ES-I3 (cell line): ENCODE measurements at regions not wholly inside any gene's neighbourhood (a gene's known extent, or its start where the extent isn't known, plus 50 kb on each side); places are given as distances from the start of the nearest gene placed in this dataset.

ENCODE experiments used
- H3K36me3 ChIP-seq: 2 replicates; pipeline ENCODE4 v1.6.1; 2013; ENCODE audit warnings: mild to moderate bottlenecking, low read length, control low read depth, moderate library complexity; ENCODE audit not compliant: insufficient read depth
- H3K4me1 ChIP-seq: 2 replicates; pipeline ENCODE4 v1.6.1; 2013; ENCODE audit warnings: mild to moderate bottlenecking, control low read depth, low read length; ENCODE audit not compliant: insufficient read depth
- H3K9ac ChIP-seq: 2 replicates; pipeline ENCODE4 v1.6.1; 2013; ENCODE audit warnings: low read depth, mild to moderate bottlenecking, low read length, moderate library complexity
- H3K9me3 ChIP-seq: 2 replicates; pipeline ENCODE4 v1.6.1; 2013; ENCODE audit warnings: mild to moderate bottlenecking, low read length, moderate library complexity; ENCODE audit not compliant: control insufficient read depth, insufficient read depth

- no peaks in the 10 kb centered on the region for H3K4me1 ChIP-seq
- no peak overlapping the region for H3K9ac ChIP-seq
- no peaks in the 10 kb centered on the region for H3K9me3 ChIP-seq
- no peaks in the 10 kb centered on the region for H3K36me3 ChIP-seq
Observed at GRCh38 chr9:7338586-7339281, 460.8 kb downstream of the DMAC1 start.

GRCh38 chr9:7336356-7337065 lies 463.1 kb downstream of the DMAC1 start:
- Histone ChIP-seq H3K9ac (no peak overlapping the region), H3K9me3 (no peaks in the 10 kb centered on the region), H3K36me3 (no peaks in the 10 kb centered on the region), H3K4me1 (no peaks in the 10 kb centered on the region)

DNA sequence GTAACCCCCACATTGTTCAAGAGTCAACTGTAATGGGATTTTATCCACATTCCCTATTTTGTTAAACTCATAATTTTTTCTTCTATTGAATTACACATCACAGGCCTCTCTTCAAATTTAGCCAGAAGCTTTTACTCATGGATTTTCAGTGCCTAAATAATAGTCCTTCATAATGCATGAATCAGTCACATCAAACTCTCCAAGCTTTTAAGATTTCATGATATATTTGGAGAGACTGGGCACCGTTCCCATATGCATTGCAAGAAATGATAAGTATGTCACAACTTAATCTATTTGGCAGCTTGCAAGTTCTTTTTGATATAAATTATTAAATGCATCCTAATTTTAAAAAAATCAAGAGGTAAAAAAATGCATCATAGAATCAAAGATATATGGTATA lies 465.9 kb downstream of the DMAC1 start:
- Histone ChIP-seq H3K9me3 (no peaks in the 10 kb centered on the region), H3K4me1 (no peaks in the 10 kb centered on the region), H3K9ac (no peak overlapping the region), H3K36me3 (no peaks in the 10 kb centered on the region)

DNA sequence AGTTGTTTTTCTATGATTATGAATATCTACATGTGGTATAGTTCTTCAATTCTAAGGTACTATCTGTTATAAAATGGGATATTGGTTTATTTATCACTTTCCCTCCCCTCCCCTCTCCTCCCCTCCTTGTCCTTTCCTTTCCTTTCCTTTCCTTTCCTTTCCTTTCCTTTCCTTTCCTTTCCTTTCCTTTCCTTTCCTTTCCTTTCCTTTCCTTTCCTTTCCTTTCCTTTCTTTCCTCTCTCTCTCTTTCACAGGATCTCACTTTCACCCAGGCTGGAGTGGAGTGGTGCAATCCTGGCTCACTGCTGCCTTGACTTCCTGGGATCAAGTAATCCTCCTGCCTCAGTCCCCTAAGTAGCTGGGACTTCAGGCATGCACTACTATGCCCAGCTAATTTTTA lies 466.8 kb downstream of the DMAC1 start:
- no peak overlapping the region for H3K9ac ChIP-seq
- no peaks in the 10 kb centered on the region for H3K4me1 ChIP-seq
- no peaks in the 10 kb centered on the region for H3K36me3 ChIP-seq
- H3K9me3 ChIP-seq = no peaks in the 10 kb centered on the region

- H3K4me1 ChIP-seq = no peaks in the 10 kb centered on the region
- H3K9me3 ChIP-seq = no peaks in the 10 kb centered on the region
- no peak overlapping the region for H3K9ac ChIP-seq
- no peaks in the 10 kb centered on the region for H3K36me3 ChIP-seq
Observed at GRCh38 chr9:7328453-7328852, 471.1 kb downstream of the DMAC1 start.

- Histone ChIP-seq H3K36me3 (no peaks in the 10 kb centered on the region), H3K9me3 (no peaks in the 10 kb centered on the region), H3K4me1 (no peaks in the 10 kb centered on the region), H3K9ac (no peak overlapping the region)
Observed at GRCh38 chr9:7325995-7326394, 473.6 kb downstream of the DMAC1 start.

GRCh38 chr9:7324152-7324598 lies 475.4 kb downstream of the DMAC1 start:
- Histone ChIP-seq H3K36me3 (no peaks in the 10 kb centered on the region), H3K9me3 (no peaks in the 10 kb centered on the region), H3K4me1 (no peaks in the 10 kb centered on the region; the same call in 1 of the 2 replicates), H3K9ac (no peak overlapping the region)

GRCh38 chr9:7320841-7321240 lies 478.7 kb downstream of the DMAC1 start:
- H3K9ac ChIP-seq = no peak overlapping the region
- peaks cover 7% of the 10 kb centered on the region; the same call in 1 of the 2 replicates for H3K4me1 ChIP-seq
- H3K36me3 ChIP-seq = no peaks in the 10 kb centered on the region
- H3K9me3 ChIP-seq = no peaks in the 10 kb centered on the region

DNA sequence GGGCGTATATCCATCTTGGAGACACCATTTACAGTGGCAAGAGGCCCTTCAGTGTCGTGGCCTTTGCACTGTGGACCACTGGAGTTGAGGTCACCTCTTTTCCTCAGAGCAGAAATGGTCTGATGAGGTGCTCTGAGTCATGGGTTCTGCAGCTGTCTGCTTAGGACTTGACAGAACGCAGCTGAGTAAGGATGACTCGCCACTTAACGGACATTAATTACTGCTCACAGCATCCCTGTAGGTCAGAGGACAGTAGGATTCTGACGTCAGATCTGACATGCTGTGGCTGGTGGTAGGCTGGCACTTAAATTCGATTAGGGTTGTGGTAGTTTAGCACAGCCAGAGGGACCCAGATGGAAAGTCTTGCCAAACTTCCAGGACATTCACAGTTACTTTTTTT lies 479.4 kb downstream of the DMAC1 start:
- no peaks in the 10 kb centered on the region for H3K36me3 ChIP-seq
- H3K4me1 ChIP-seq = peaks cover 7% of the 10 kb centered on the region; the same call in 1 of the 2 replicates
- H3K9me3 ChIP-seq = no peaks in the 10 kb centered on the region
- no peak overlapping the region for H3K9ac ChIP-seq

GRCh38 chr9:7318920-7319319 lies 480.7 kb downstream of the DMAC1 start:
- Histone ChIP-seq H3K4me1 (peaks cover 7% of the 10 kb centered on the region; the same call in 1 of the 2 replicates), H3K9ac (no peak overlapping the region), H3K36me3 (no peaks in the 10 kb centered on the region), H3K9me3 (no peaks in the 10 kb centered on the region)

DNA sequence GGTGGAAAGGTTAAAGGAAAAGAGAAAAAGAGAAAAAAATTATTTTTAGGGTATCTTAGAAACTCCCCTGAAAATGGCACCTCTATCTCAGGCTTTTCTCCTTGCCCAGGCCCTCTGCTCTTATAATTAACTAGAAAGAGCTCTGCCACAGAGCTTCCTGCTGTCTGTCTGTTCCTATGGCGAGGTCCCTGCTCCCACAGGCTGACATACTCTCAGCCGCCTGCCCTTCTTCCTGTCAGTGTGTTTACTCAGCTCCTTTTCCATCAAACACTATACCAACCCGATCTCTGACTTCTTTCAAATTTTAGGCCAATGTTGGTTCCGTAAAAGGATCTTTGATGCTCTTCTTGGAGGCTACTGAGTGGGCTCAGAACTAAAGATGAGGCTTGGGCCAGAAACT lies 482.6 kb downstream of the DMAC1 start:
- Histone ChIP-seq H3K4me1 (peaks cover 7% of the 10 kb centered on the region; the same call in 1 of the 2 replicates), H3K9ac (no peak overlapping the region), H3K36me3 (no peaks in the 10 kb centered on the region), H3K9me3 (no peaks in the 10 kb centered on the region)

GRCh38 chr9:7316166-7316795 lies 483.3 kb downstream of the DMAC1 start:
- Histone ChIP-seq H3K9ac (no peak overlapping the region), H3K9me3 (no peaks in the 10 kb centered on the region), H3K4me1 (peaks cover 7% of the 10 kb centered on the region; the same call in 1 of the 2 replicates), H3K36me3 (no peaks in the 10 kb centered on the region)

DNA sequence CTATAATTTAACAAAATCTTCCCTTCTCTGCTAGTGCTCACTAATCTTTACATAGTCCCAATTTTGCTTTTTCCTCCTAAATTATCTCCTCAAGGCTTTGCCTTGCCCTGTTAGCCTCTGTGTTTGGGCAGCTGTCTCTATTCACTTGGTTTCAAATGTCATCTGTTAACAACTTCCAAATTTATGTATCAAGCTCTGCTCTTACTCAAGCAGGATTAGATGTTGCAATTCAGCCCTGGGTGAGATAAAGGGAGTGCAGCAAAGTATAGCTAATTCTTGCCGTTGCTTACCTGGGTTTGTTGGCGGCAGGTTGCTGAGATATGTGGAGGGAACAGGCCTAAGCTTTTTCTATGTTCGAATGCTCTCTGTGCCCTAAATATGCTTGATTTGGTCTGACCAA lies 483.8 kb downstream of the DMAC1 start:
- Histone ChIP-seq H3K36me3 (no peaks in the 10 kb centered on the region), H3K9me3 (0 out of 2 replicates have a peak, but pooled peaks cover under 1% of the 10 kb centered on the region), H3K4me1 (peaks cover 7% of the 10 kb centered on the region; the same call in 1 of the 2 replicates), H3K9ac (no peak overlapping the region)

DNA sequence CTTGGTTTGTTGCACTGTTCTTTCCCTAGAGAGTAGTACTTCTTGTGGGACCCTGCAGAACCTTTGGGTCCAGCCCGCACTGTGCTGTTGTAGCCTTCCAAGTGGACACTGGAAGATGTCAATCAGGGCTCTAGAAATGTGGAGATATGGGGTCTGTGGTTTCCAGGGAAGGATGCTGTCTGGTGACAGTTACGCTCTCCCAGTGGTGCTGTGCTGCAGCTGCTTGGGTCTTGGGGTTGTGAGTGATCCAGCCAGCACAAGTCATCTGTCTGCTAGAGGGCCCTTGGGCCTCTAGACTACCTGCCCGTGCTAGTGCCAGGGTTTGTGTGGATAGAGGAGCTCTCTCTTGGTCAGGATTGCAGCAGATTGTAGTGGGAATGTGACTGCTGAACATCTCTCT lies 484.5 kb downstream of the DMAC1 start:
- no peak overlapping the region for H3K9ac ChIP-seq
- no peaks in the 10 kb centered on the region for H3K36me3 ChIP-seq
- peaks cover 7% of the 10 kb centered on the region; the same call in 1 of the 2 replicates for H3K4me1 ChIP-seq
- H3K9me3 ChIP-seq = peaks cover 6% of the 10 kb centered on the region
